ENCODE measurements at regions not wholly inside any gene's neighbourhood (a gene's known extent, or its start where the extent isn't known, plus 50 kb on each side); places are given as distances from the start of the nearest gene placed in this dataset.

DNA sequence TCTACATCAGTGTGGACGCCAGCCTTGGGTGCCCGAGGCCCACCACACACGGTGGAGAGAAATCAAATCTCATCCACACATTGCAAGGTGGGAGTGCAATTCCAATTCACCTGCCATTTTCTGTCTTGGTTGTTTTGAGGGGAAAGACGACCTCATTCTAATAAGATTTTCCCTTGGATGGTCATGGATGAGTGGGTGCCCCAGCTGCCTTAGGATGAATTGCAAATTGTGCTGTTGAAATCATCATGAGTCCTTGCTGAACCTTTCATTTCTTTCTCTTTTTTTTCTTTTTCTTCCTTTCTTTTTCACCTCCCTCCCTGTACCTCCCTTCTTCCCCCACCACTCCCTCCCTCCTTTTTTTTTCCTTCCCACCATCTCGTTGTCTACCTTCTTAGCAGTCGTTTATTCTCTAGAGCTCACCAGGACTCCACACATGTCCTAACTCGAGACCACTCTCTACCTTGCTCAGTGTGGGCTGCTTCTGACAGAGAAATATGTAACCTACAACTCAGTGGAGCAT, 266.9 kb upstream of the NFE2L3 start:
- no peak for TF ChIP-seq POLR2AphosphoS5 (IDR thresholded peaks at IDR 0.05; ENCODE audit: low read depth, low read length)
- no peak for TF ChIP-seq TAF1 (IDR thresholded peaks at IDR 0.05; ENCODE audit: low read depth, low read length)
